ENCODE measurements at regions not wholly inside any gene's neighbourhood (a gene's known extent, or its start where the extent isn't known, plus 50 kb on each side); places are given as distances from the start of the nearest gene placed in this dataset.

DNA sequence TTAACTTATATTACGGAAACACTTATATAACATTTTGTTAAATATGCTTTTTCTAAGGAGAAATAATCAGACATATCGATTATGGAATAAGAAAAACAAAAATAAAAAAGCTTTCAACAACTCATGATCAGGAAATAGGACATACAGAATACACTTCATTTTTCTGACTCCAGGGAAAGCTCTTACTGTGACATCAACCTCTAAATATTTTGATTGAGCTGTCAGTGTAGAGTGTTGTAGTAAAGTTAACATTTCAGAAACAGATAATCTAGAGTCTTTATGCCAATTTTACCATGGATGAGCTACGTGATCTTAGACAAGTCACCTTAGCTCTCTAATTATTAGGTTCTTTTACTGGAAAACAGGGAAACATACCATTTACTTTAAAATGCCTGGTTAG, 218.9 kb upstream of the SORCS1 start:
- ATAC-seq (ENCODE audit: low read depth) (no peak), DNase-seq (no peak)
- H2AFZ ChIP-seq (ENCODE audit: insufficient read depth, low read depth, low read length, poor library complexity, severe bottlenecking), result no peak overlapping the region
- H3K4me1 ChIP-seq (ENCODE audit: control insufficient read depth in 2 of 2, insufficient read depth in 2 of 2, low read length in 2 of 2), result no peaks in the 10 kb centered on the region
- WGBS (ENCODE audit: insufficient coverage), result no CpG with 5 or more reads among the region's 3 CpGs
- H4K20me1 ChIP-seq (ENCODE audit: control insufficient read depth, insufficient read depth, low read length, poor library complexity, severe bottlenecking), result no peaks in the 10 kb centered on the region
- peaks cover 5% of the 10 kb centered on the region for H3K9me3 Mint-ChIP-seq (ENCODE audit: insufficient read depth)
- H3K27me3 ChIP-seq (replicated peaks in 1 of 4; ENCODE audit: control extremely low read depth in 1 of 4, control insufficient read depth in 3 of 4, insufficient read depth in 4 of 4, low read length in 3 of 4), result no peaks in the 10 kb centered on the region
- intact Hi-C loops (cut with micrococcal nuclease), result no loop called here
- H3K4me1 Mint-ChIP-seq, result no peaks in the 10 kb centered on the region
- ChIA-PET POLR2A (no interaction called here), CTCF (no interaction called here)
- no peaks in the 10 kb centered on the region for H3K27me3 Mint-ChIP-seq
- H3K9me3 ChIP-seq (ENCODE audit: control extremely low read depth in 1 of 3, control insufficient read depth in 2 of 3, insufficient read depth in 1 of 3, low read length in 2 of 3), result no peaks in the 10 kb centered on the region
- no peak overlapping the region for H3K27ac ChIP-seq (ENCODE audit: low read length in 2 of 2)
- H3K4me3 Mint-ChIP-seq, result no peak overlapping the region
- H3K4me3 ChIP-seq (ENCODE audit: control extremely low read depth in 1 of 5, extremely low read depth in 1 of 5, insufficient read depth in 1 of 5, low read depth in 2 of 5, low read length in 4 of 5), result no peak overlapping the region
- H3K27ac Mint-ChIP-seq, result no peak overlapping the region
- no peak overlapping the region for H3K4me2 ChIP-seq (replicated peaks; ENCODE audit: low read depth, low read length, poor library complexity, severe bottlenecking)
- no peak for TF ChIP-seq EZH2 (IDR thresholded peaks at IDR 0.05; ENCODE audit: borderline replicate concordance, insufficient read depth, low read depth, low read length, poor library complexity, severe bottlenecking)
- TF ChIP-seq, protein P1, sequence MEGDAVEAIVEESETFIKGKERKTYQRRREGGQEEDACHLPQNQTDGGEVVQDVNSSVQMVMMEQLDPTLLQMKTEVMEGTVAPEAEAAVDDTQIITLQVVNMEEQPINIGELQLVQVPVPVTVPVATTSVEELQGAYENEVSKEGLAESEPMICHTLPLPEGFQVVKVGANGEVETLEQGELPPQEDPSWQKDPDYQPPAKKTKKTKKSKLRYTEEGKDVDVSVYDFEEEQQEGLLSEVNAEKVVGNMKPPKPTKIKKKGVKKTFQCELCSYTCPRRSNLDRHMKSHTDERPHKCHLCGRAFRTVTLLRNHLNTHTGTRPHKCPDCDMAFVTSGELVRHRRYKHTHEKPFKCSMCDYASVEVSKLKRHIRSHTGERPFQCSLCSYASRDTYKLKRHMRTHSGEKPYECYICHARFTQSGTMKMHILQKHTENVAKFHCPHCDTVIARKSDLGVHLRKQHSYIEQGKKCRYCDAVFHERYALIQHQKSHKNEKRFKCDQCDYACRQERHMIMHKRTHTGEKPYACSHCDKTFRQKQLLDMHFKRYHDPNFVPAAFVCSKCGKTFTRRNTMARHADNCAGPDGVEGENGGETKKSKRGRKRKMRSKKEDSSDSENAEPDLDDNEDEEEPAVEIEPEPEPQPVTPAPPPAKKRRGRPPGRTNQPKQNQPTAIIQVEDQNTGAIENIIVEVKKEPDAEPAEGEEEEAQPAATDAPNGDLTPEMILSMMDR (IDR thresholded peaks at IDR 0.05), result no peak
- no peak overlapping the region for H3K9ac ChIP-seq (ENCODE audit: low read length)
- no peaks in the 10 kb centered on the region for H3K79me2 ChIP-seq (ENCODE audit: control insufficient read depth, insufficient read depth, low read length)
- H3K36me3 ChIP-seq (replicated peaks in 1 of 2; ENCODE audit: control extremely low read depth in 1 of 2, control insufficient read depth in 1 of 2, extremely low read depth in 1 of 2, insufficient read depth in 2 of 2, low read length in 1 of 2), result no peaks in the 10 kb centered on the region

DNA sequence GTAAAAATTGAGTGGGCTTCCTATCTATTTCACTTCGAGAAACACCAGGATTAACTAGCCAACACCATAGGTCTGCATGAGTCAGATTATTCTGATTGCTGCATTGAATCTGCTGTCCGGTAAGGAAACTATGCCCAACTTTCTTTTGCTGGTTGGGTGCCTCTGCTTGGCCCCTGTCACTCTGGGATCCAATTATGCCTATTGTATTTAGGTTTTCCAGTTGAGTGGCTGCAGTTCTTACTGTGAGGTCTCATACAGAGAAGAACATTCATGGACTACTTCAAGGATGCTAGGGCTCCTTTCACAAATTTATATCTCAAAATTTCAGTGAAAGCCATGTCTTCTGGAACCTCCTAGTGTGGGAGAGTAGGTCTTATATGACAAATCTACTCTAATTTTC, 215.1 kb upstream of the SORCS1 start:
- H3K4me2 ChIP-seq (replicated peaks; ENCODE audit: low read depth, low read length, poor library complexity, severe bottlenecking), result no peak overlapping the region
- ATAC-seq (ENCODE audit: low read depth) (no peak), DNase-seq (no peak)
- H3K4me1 ChIP-seq (ENCODE audit: control insufficient read depth in 2 of 2, insufficient read depth in 2 of 2, low read length in 2 of 2), result no peaks in the 10 kb centered on the region
- 86% methylated on average over 2 of the region's 2 CpGs for WGBS (ENCODE audit: insufficient coverage)
- no peak for TF ChIP-seq EZH2 (IDR thresholded peaks at IDR 0.05; ENCODE audit: borderline replicate concordance, insufficient read depth, low read depth, low read length, poor library complexity, severe bottlenecking)
- TF ChIP-seq, protein P1 (IDR thresholded peaks at IDR 0.05), result no peak
- H3K27ac ChIP-seq (ENCODE audit: low read length in 2 of 2), result no peak overlapping the region
- H3K36me3 ChIP-seq (replicated peaks in 1 of 2; ENCODE audit: control extremely low read depth in 1 of 2, control insufficient read depth in 1 of 2, extremely low read depth in 1 of 2, insufficient read depth in 2 of 2, low read length in 1 of 2), result no peaks in the 10 kb centered on the region
- H3K4me3 ChIP-seq (ENCODE audit: control extremely low read depth in 1 of 5, extremely low read depth in 1 of 5, insufficient read depth in 1 of 5, low read depth in 2 of 5, low read length in 4 of 5), result no peak overlapping the region
- no peaks in the 10 kb centered on the region for H3K79me2 ChIP-seq (ENCODE audit: control insufficient read depth, insufficient read depth, low read length)
- peaks cover 2% of the 10 kb centered on the region for H3K9me3 Mint-ChIP-seq (ENCODE audit: insufficient read depth)
- no peaks in the 10 kb centered on the region for H3K27me3 ChIP-seq (replicated peaks in 1 of 4; ENCODE audit: control extremely low read depth in 1 of 4, control insufficient read depth in 3 of 4, insufficient read depth in 4 of 4, low read length in 3 of 4)
- H3K9me3 ChIP-seq (ENCODE audit: control extremely low read depth in 1 of 3, control insufficient read depth in 2 of 3, insufficient read depth in 1 of 3, low read length in 2 of 3), result no peaks in the 10 kb centered on the region
- no peak overlapping the region for H3K9ac ChIP-seq (ENCODE audit: low read length)
- no peaks in the 10 kb centered on the region for H3K4me1 Mint-ChIP-seq
- H2AFZ ChIP-seq (ENCODE audit: insufficient read depth, low read depth, low read length, poor library complexity, severe bottlenecking), result no peak overlapping the region
- H3K27ac Mint-ChIP-seq, result no peak overlapping the region
- H3K27me3 Mint-ChIP-seq, result no peaks in the 10 kb centered on the region
- CTCF ChIA-PET, result no interaction called here
- intact Hi-C loops (cut with micrococcal nuclease), result no loop called here
- no peaks in the 10 kb centered on the region for H4K20me1 ChIP-seq (ENCODE audit: control insufficient read depth, insufficient read depth, low read length, poor library complexity, severe bottlenecking)
- POLR2A ChIA-PET, result no interaction called here
- no peak overlapping the region for H3K4me3 Mint-ChIP-seq

All from B cell (primary cell).